ENCODE measurements at regions not wholly inside any gene's neighbourhood (a gene's known extent, or its start where the extent isn't known, plus 50 kb on each side); places are given as distances from the start of the nearest gene placed in this dataset.
"Not testable (repeated sequence)": the region's sequence is repeated elsewhere in the genome, so short reads cannot be mapped to it uniquely, and the experiment has no call there.

DNA sequence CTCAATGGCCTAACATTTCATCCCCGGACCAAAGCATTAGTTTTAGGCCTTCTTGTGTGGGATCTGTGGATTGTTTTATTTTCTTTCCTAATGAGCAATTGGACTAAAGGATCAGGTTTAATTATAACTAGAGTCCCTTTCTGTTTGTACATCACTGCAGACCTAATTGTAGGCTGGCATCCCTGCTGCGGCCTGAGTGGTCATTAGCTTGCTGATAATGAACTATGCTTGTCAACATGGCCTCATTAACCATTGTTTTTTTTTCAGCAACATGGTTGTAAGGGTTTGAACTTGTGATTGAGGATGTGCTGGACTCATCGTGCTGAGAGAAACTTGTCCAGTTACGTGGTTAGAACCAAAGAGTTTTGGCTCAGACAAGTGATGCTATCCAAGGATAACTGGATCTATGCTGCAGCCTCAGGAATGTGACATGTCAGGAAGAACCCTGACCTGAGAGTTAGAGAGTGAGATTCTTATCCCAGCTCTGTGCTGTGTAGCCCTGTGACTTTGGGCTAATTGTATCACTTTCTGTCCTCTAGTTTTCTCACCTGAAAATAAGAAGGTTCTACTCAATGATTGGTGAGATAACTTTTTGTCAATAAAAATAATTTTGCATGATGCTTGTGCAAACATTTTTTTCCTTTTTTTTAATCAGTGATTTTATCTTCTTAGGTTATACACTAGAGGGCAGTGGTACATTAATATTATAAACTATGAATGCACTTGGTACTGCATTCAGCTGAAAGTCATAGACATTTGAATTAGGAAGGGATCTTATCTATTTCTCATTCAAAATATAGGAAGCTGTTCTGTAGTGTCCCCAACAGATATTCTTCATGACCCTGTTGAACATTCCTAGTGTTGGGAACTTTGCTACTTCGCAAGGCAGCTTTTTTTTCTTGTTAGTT lies 140.9 kb downstream of the RNF144B start:
- DNase-seq (ENCODE audit: low spot score): no peak
- intact Hi-C loops (cut with DNase I): no loop called here

DNA sequence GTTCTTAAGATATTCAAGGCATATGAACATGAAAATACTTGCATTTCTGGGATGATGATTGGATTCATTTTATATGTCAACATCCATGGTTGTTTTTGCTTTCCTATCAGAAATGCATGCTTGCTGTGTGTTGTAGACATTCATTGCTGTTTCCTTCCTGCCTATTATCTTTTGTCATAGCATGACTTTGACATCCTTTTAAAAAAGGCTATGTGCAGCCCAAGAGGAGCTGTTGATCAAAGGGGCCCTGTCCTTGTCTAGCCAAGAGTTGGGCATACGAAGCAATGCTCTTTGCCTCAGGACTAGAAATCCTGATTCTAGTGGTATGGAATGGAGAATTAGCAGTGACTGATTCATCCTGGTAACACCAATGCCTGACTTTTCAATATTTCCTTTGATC lies 143.1 kb downstream of the RNF144B start:
- no peak for DNase-seq (ENCODE audit: low spot score)
- intact Hi-C loops (cut with DNase I): no loop called here

DNA sequence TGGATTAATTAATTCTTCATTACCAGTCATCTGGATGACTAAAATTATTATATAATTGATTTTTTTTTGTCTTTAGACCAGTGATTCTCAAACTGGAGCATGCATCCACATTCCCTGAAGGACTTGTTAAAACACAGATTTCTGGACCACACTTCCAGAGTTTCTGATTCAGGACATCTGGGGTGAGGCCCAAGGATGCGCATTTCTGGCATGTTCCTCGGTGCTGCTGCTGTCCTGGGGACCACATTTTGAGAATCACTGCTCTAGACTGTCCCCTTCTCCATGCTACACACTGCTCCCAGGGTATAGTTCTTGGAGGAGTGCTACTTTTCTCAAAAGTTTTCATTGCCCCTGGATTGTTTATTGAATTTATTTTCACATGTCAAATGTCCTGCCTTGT lies 145.0 kb downstream of the RNF144B start:
- DNase-seq (ENCODE audit: low spot score): no peak
- intact Hi-C loops (cut with DNase I): no loop called here

DNA sequence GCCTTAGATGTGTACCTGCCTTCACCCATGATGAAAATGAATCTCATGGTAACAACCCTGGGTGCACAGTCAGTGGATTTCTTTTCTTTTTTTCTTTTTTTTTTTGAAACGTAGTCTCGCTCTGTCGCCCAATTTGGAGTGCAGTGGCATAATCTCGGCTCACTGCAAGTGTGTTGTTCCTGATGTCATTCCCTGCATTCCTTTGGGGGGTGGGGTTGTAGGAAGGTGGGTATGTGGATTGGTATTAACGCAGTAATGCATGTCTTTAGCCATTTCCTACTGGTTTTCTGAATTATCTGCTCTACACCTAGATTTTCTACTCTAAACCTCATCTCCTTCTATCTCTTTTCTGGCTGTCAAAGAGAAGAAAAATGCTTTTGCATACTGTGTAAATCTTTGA lies 146.6 kb downstream of the RNF144B start:
- intact Hi-C loops (cut with DNase I): no loop called here
- no peak for DNase-seq (ENCODE audit: low spot score)

DNA sequence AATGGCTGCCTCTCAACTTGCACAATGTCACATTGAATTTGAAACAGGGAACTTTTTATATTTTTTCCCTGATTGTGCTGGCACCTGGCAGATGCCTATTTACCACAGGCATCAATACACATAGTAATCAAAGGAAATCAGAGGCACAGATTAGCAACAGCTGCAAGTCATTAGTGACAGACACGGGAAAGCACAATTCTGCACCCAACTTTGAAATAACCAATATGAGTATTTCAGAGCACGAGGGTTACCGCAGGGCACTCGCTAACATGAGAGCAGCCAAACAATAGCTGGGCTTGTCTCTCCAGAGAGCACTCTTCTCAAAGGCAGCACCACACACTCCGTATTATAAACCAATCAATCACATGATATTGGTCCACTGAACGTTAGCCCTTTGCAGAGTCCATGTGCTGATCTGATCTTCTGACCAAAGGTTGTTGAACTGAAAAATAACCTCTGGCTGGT lies 149.5 kb downstream of the RNF144B start:
- intact Hi-C loops (cut with DNase I): no loop called here
- no peak for DNase-seq (ENCODE audit: low spot score)

DNA sequence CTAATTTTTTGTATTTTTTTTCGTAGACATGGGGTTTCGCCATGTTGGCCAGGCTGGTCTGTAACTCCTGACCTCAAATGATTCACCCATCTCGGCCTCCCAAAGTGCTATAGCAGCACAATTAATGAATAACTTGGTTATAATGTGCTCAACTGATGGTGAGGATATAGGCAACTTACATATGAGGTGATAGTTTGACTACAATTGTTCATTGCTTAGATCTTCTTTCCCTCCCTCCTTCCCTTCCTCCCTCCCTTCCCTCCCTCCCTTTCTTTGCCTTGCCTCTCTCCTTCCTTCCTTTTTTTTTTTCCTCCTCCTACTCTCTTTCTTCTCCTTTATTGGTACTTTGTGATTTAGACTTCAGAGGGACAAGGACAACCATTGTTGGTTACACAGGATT lies 151.2 kb downstream of the RNF144B start:
- intact Hi-C loops (cut with DNase I): no loop called here

DNA sequence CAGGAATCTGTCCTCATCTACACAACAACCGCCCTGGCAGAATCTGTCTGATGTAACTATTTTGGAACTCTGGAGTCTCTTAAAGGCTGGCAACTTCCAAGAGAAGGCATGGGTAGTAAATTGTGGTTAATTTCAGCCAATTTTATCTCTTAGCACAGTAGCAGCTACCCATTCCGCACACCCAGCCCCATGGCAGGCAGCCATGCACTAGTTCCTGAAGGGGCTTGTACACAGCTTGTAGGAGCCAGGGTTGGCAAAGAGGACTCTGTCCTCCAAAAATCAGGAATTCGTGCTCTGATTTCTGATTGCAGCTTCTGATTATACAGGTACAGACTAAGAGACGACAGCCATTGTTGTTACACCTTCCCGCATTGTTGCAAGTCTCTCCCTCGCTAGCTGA lies 155.9 kb downstream of the RNF144B start:
- intact Hi-C loops (cut with DNase I): no loop called here
- no peak for DNase-seq (ENCODE audit: low spot score)

More for the DNA sequence above, 151.2 kb downstream of the RNF144B start:
- no peak for DNase-seq (ENCODE audit: low spot score)

DNA sequence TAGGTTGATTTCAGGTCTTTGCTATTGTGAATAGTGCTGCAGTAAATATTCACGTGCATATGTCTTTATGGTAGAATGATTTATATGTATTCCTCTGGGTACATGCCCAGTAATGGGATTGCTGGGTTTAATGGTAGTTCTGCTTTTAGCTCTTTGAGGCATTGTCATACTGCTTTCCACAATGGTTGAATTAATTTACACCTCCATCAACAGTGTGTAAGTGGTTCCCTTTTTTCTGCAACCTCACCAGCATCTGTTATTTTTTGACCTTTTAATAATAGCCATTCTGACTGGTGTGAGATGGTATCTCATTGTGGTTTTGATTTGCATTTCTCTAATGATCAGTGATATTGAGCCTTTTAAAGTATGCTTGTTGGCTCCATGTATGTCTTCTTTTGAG lies 158.0 kb downstream of the RNF144B start:
- intact Hi-C loops (cut with DNase I); DNase-seq (ENCODE audit: low spot score): not testable (repeated sequence)

DNA sequence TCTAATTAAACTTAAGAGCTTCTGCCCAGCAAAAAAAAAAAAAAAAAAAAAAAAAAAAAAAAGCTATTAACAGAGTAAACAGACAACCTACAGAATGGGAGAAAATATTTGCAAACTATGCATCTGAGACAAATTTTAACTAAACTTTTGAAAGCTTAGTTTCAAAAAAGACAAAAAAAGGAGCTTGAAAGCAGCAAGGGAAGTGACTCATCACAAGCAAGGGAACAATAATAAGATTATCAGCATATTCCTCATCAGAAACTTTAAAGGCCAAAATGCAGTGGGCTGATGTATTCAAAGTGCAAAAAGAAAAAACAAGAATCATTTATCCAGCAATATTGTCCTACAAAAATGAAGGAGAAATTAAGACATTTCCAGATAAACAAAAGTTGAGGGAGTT lies 158.6 kb downstream of the RNF144B start:
- intact Hi-C loops (cut with DNase I): no loop called here
- no peak for DNase-seq (ENCODE audit: low spot score)

DNA sequence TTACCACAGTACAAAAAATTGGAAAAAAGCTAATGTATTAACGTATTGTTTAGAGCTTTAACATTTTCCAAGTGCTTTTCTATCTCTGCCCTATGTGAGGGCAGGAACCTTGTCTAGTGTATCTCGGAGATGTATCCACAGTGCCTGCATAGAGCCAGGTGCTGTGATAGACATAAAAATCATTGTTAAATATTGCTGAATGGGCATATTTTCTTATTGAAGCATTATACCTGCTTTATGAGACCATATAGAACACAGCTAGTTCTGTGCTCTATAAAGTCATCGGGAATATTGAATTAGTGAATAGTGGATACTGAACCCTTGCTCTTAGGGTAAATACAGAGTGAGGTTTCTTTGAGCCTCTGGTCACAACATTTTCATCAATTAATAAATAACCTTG lies 163.0 kb downstream of the RNF144B start:
- DNase-seq (ENCODE audit: low spot score): no peak
- intact Hi-C loops (cut with DNase I): no loop called here

DNA sequence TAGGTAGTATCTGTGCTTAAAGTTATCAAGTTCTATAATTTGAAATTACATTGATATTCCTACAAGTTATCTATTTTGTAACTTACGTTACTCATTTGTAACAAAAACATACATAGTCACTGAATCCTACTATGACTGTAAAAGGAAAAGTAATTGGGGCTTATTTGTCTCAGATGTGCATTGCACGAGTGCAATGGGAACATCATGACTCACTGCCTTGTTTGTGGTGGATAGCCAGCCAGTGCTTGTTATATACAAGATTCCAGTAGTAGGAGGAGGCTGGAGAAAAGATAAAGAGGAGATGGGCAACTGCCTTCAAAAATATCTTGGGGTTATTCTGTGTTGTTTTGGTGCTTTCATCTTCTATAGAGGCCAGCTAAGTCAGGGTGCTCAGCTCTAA lies 164.1 kb downstream of the RNF144B start:
- no peak for DNase-seq (ENCODE audit: low spot score)
- intact Hi-C loops (cut with DNase I): no loop called here

DNA sequence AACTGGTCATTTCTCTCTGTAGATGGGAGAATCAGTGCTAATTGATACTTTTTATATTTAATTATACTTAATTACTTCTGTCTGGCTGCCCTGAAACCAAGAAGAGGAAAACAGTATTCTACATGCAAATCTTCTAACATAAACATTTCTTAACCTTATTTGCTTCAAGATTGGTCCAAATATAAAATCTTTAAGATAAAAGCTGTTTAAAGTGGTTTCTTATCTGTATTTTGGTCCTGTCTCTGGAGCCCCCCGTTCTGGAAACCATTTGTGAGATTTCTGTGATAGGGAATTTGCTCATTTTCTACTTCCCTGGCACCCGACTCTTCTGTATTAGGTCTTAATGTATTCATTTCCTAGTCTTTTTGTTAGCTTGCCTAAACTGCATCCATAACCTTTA lies 168.6 kb downstream of the RNF144B start:
- intact Hi-C loops (cut with DNase I): no loop called here
- DNase-seq (ENCODE audit: low spot score): no peak

DNA sequence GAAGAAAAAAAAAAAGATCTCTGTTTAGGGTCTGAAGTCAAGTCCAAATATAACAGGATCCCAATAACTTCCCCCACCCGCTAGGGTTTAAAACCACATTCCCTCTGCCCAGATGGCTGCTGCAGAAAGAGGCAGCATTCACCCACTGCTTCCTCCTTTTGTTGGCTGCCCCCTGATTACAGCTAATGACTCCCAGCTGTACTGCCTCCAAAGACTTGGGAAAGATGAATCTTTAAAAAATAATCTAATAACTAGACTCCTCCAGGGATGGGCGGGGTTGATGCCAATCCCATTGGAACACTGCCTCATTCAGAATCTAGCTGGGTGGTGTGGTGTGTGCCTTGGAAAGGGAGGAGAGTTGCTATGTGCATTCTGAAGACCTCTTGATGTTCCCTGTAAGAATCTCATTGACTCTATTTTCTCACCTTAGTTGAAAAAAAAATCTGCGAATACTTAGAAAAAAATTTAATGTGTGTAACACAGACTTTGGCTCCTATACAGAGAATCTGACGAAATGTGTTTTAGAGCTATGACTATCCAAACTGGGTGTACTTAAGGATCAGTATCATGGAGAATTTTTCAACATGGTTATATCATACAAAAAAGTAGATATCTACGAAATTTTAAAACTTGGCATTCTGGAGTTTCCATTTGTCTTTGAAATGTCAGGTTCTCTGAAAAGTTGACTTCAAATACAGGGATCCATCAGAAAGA lies 174.0 kb downstream of the RNF144B start:
- no peak for DNase-seq (ENCODE audit: low spot score)
- intact Hi-C loops (cut with DNase I): no loop called here

DNA sequence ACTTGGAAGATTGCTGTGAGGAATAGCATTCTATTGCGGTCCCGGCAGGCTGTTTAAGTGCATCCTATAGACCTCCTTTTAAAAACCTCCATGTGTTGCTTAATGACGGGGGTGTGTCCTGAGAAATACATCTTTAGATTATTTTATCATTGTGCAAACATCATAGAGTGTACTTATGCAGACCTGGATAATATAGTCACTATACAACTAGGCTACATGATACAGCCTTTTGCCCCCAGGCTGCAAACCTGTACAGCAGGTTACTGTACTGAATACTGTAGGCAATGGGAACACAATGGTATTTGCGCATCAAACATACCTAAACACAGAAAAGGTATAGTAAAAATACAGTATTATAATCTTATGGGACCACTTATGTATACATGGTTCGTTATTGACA lies 175.6 kb downstream of the RNF144B start:
- intact Hi-C loops (cut with DNase I): no loop called here
- DNase-seq (ENCODE audit: low spot score): no peak

DNA sequence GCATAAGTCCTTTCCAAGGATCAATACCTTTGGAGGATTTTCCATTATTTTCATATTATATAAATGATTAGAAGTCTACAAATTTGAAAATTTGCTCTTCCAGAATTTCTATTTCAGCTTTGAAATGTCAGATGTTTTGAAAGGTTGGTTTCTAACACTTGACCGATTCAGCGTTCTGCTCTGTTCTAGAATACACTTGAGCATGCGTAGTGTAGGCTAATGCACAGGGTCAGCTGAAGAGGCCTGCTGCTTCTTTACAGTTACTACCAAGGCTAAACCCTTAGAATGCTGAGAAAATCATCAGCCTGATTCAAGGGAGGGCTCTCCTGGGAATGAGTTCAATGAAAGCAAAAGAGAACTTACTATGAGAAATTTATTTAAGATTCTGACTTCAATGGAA lies 177.6 kb downstream of the RNF144B start:
- DNase-seq (ENCODE audit: low spot score): no peak
- intact Hi-C loops (cut with DNase I): no loop called here

DNA sequence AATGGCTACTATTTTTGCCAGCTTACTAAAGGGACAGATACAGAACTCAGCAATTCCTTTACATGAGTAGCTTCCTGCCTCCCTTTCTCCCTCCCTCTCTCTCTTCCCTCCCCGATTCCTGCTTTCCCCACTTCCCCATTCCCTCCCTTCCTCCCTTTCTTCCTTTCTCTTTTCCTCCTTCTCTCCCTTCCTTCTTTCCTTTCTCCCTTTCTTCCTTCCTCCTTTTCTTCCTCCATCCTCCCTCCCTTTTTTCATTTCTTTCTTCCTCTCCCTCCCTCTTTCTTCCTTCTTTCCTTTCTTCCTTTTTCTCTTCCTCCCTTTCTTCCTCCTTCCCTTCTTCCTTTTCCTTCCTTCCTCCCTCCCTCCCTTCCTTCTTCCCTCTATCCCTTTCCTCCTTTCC lies 178.1 kb downstream of the RNF144B start:
- intact Hi-C loops (cut with DNase I): no loop called here
- no peak for DNase-seq (ENCODE audit: low spot score)

DNA sequence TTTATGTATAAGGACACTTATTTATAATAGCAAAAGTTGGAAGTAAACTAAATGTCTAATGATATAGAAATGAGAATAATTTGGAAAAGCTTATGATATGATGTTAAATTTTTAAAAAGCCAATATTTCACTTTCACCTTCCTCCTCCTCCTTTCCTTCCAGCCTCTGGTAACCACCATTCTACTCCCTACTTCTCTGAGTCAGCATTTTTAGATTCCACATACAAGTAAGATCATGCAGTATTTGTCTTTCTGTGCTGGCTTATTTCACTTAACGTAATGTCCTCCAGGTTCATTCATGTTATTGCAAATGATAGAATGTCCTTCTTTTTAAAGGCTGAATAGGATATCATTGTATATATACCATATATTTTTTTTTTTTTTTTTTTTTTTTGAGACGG lies 180.2 kb downstream of the RNF144B start:
- DNase-seq (ENCODE audit: low spot score): no peak
- intact Hi-C loops (cut with DNase I): no loop called here

DNA sequence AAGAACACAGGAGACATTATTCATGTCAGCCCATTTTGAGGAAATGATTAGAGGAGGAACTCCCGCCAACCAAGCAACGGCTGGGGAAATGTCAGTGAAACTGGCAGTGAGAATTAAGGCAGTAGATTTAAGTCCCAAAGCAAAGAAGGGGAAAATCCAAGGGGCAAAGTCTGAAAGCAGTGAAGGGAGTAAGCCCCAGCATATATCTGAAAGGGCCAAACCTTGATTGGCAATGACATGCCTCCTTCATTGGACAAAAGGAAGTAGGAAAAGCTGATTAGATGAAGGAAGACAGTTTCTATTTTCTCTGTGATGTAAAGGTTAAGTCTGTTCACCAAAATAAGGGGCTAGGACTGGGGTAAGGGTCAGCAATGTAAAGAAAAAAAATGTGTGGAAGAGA lies 190.3 kb downstream of the RNF144B start:
- intact Hi-C loops (cut with DNase I): no loop called here

DNA sequence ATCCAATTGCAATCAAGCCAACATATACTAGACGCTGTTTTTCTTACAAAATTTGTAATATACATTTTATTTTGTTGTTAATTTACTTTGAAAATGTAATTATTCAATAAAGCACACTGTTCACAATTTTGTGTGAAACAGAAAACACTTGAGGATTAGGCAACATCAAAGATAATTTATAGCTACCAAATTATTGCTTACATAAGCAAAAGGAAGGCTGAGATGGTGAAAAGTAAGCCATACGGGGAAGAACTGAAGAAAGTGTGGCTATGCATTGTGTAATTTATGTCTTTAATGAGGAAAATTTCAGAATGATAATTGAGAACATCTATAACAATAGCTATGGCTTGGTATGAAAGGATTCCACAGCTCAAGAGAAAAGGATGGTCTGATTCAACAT lies 192.0 kb downstream of the RNF144B start:
- intact Hi-C loops (cut with DNase I): no loop called here
- no peak for DNase-seq (ENCODE audit: low spot score)

More for the DNA sequence above, 190.3 kb downstream of the RNF144B start:
- DNase-seq (ENCODE audit: low spot score): no peak

DNA sequence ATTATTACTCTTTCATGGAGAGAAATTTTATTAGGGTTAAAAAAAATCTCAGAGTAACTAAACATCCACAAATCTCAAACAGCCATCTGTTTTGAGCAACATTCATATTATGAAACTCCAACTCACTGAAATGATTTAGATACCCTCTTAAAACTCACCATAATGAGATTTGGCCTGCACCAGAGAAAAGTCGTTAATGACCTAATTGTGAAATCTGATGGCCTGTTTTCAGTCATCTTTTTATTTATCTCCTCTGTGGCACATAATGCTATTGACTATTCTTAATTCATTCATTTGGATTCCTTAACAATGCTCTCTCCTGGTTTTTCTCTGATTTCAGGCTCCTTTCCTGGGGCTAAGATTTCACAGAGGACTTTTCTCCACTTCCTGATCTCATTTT lies 192.7 kb downstream of the RNF144B start:
- intact Hi-C loops (cut with DNase I): no loop called here
- no peak for DNase-seq (ENCODE audit: low spot score)

DNA sequence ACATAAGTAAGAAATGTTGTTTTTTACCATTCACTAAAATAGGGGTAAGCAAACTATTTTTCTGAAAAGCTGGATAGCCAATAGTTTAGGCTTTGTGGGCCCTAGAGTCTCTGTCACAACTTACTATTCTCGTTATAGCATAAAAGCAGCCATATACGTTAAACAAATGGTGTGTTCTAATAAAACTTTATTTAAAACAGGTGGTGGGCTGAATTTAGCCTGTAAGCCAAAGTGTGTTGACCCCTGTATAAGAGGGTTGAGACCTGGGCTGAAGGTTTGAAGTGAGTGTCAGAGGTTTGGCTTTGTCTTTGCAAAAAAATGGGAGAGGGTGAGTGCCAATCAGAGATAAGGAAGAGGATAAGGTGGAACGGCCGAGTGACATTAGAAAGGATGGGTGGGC lies 197.2 kb downstream of the RNF144B start:
- intact Hi-C loops (cut with DNase I): no loop called here

More for the DNA sequence above, 197.2 kb downstream of the RNF144B start:
- DNase-seq (ENCODE audit: low spot score): no peak

All from posterior vena cava (tissue), 2 donors.